AG04450 (cell line): ENCODE measurements at regions not wholly inside any gene's neighbourhood (a gene's known extent, or its start where the extent isn't known, plus 50 kb on each side); places are given as distances from the start of the nearest gene placed in this dataset.

Source experiments
- CTCF ChIA-PET: fragments of 300-600, 350-600 bp; formaldehyde crosslinking; extraction: SDS; loops from one replicate; lab custom pipeline; 2022; ENCODE audit warnings: antibody characterized with exemption, inconsistent platforms; lab: Charles Lee
- POLR2A ChIA-PET: fragments of 350-600 bp; formaldehyde crosslinking; extraction: SDS; loops from one replicate; lab custom pipeline; 2021; ENCODE audit warnings: antibody characterized with exemption, inconsistent platforms; lab: Yijun Ruan, JAX
- DNase-seq: peaks from one replicate; pipeline ENCODE4 v3.0.0-alpha.2; 2011; ENCODE audit warnings: low read depth, low spot score
- H3K27ac ChIP-seq: one replicate; pipeline ENCODE4 v1.5.1; 2012; ENCODE audit warnings: low read depth, low read length, control low read depth
- H3K27me3 ChIP-seq: one replicate; pipeline ENCODE4 v1.6.0; 2012; ENCODE audit warnings: low read length; ENCODE audit not compliant: control insufficient read depth, insufficient read depth
- H3K4me3 ChIP-seq: 2 replicates; pipeline ENCODE4 v1.5.1; 2011; ENCODE audit warnings: mild to moderate bottlenecking, low read depth, low read length, control low read depth
- H3K9me3 ChIP-seq: 2 replicates; pipeline ENCODE4 v1.5.1; 2012; ENCODE audit warnings: low read length; ENCODE audit not compliant: control insufficient read depth, insufficient read depth
- TF ChIP-seq, protein P1 (sequence below): IDR thresholded peaks from 2 replicates; pipeline ENCODE4 v1.5.1; 2011; ENCODE audit warnings: low read depth, low read length, control low read depth, inconsistent platforms

DNA sequence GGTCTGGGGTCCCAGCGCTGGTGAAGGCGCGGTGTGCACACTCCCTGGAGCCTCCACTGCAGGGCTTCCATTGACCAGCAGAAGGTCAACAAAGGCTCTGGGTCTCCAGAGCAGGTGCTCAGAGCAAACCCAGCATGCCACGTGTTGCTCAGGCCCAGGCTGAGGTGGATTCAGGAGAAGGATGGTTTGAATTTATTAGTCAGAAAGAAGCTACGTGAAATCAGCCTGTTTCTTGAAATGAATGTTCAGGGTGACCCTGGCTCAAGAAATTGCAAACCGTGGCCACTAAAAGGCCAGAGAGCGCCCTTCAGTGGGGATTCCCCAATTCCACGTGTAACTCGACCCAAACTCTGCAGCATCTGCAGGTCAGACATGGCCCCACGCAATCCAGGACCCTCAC is 82.7 kb upstream of the PFKP start:
- H3K27me3 ChIP-seq, result peaks cover 3% of the 10 kb centered on the region
- no peak overlapping the region for H3K27ac ChIP-seq
- TF ChIP-seq, protein P1, sequence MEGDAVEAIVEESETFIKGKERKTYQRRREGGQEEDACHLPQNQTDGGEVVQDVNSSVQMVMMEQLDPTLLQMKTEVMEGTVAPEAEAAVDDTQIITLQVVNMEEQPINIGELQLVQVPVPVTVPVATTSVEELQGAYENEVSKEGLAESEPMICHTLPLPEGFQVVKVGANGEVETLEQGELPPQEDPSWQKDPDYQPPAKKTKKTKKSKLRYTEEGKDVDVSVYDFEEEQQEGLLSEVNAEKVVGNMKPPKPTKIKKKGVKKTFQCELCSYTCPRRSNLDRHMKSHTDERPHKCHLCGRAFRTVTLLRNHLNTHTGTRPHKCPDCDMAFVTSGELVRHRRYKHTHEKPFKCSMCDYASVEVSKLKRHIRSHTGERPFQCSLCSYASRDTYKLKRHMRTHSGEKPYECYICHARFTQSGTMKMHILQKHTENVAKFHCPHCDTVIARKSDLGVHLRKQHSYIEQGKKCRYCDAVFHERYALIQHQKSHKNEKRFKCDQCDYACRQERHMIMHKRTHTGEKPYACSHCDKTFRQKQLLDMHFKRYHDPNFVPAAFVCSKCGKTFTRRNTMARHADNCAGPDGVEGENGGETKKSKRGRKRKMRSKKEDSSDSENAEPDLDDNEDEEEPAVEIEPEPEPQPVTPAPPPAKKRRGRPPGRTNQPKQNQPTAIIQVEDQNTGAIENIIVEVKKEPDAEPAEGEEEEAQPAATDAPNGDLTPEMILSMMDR, result no peak
- H3K9me3 ChIP-seq, result peaks cover 8% of the 10 kb centered on the region
- no peak overlapping the region for H3K4me3 ChIP-seq
- ChIA-PET POLR2A (no interaction called here), CTCF (no interaction called here)
- no peak for DNase-seq

- DNase-seq, result no peak
- no peaks in the 10 kb centered on the region for H3K9me3 ChIP-seq
- no peak overlapping the region for H3K27ac ChIP-seq
- no peaks in the 10 kb centered on the region for H3K27me3 ChIP-seq
- no peak overlapping the region for H3K4me3 ChIP-seq
- ChIA-PET POLR2A (interaction anchor here (0.7 kb wide), 1 partner anchor 28 kb away, joined by 5 read pairs; no protein-coding TSS in a partner anchor), CTCF (interaction anchor here (0.7 to 2.1 kb wide), 4 partner anchors 40 to 61 kb away, joined by 4 to 13 read pairs (median 6); no protein-coding TSS in a partner anchor)
- TF ChIP-seq, protein P1, result no peak
Measured at GRCh38 chr10:2982146-2982545, 85.2 kb upstream of the PFKP start.

- Histone ChIP-seq H3K4me3 (no peak overlapping the region), H3K9me3 (no peaks in the 10 kb centered on the region), H3K27me3 (no peaks in the 10 kb centered on the region), H3K27ac (peak overlapping the region; percentile 57)
- TF ChIP-seq, protein P1, result no peak
- no peak for DNase-seq
- ChIA-PET CTCF (interaction anchor here (0.7 to 2.1 kb wide), 4 partner anchors 40 to 62 kb away, joined by 4 to 13 read pairs (median 6); no protein-coding TSS in a partner anchor), POLR2A (interaction anchor here (0.7 kb wide), 1 partner anchor 121 kb away, joined by 6 read pairs; no protein-coding TSS in a partner anchor)
Measured at GRCh38 chr10:2981361-2981801, 86.0 kb upstream of the PFKP start.

- no peak for DNase-seq
- ChIA-PET POLR2A (interaction anchor here (0.7 kb wide), 1 partner anchor 122 kb away, joined by 6 read pairs; no protein-coding TSS in a partner anchor), CTCF (interaction anchor here (1.4 to 2.1 kb wide), 2 partner anchors 53 to 63 kb away, joined by 4 to 13 read pairs; no protein-coding TSS in a partner anchor)
- TF ChIP-seq, protein P1, result no peak
- no peak overlapping the region for H3K4me3 ChIP-seq
- no peaks in the 10 kb centered on the region for H3K27me3 ChIP-seq
- peak overlapping the region; percentile 57 for H3K27ac ChIP-seq
- no peaks in the 10 kb centered on the region for H3K9me3 ChIP-seq
Measured at GRCh38 chr10:2980791-2981360, 86.5 kb upstream of the PFKP start.

DNA sequence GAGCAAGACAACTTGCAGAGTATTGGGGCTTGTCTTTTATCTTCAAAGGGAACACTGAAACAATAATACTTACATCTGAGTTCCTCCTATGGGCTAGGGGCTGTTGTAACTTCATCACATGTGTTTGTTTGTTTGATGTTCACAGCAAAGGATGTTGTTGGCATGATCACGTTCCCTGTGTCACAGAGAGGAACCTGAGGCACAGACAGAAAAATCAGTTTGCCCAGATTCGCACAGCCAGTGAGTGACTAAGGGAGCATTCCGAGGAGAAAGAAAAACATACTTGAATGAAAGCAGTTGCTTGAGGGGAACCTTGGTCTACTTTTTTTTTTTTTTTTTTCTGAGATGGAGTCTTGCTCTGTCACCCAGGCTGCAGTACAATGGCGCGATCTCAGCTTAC is 87.2 kb upstream of the PFKP start:
- H3K27ac ChIP-seq, result peak overlapping the region; percentile 39
- no peaks in the 10 kb centered on the region for H3K9me3 ChIP-seq
- ChIA-PET CTCF (no interaction called here), POLR2A (no interaction called here)
- TF ChIP-seq, protein P1, result no peak
- DNase-seq, result no peak
- H3K4me3 ChIP-seq, result no peak overlapping the region
- no peaks in the 10 kb centered on the region for H3K27me3 ChIP-seq
